Left cardiac atrium (tissue), 4 donors: ENCODE measurements at regions not wholly inside any gene's neighbourhood (a gene's known extent, or its start where the extent isn't known, plus 50 kb on each side); places are given as distances from the start of the nearest gene placed in this dataset.

Source experiments
- ATAC-seq, 2 donors: fragments of 200-7000 bp; cut with Tn5 transposase; one replicate each; pipeline ENCODE4 v1.9.1; 2020; ENCODE audit warnings: mild to moderate bottlenecking in 2 of 2, moderate library complexity in 2 of 2
- DNase-seq: peaks from one replicate; pipeline ENCODE4 v3.0.0-alpha.2; 2020
- intact Hi-C, 2 donors: fragments of 100-400 bp; cut with DNase I; formaldehyde crosslinking; loops; one replicate each; pipeline versions ENCODE4 v1.14.1 to v1.15.1; 2022 to 2023
- donor health status: DM: no; HTN: yes; CAD: no.
- donor health status: DM: no; HTN: yes; CAD: no; lungs with severe emphysema.
- donor health status: DM: yes; HTN: yes; CAD: no.
- donor health status: Dilated cardiomyopathy.

- intact Hi-C loops = no loop called here
- DNase-seq (no peak), ATAC-seq (no peak)
Observed at GRCh38 chr4:41442810-41443209, 95.1 kb upstream of the LIMCH1 start.

GRCh38 chr4:41443340-41444079 is 94.4 kb upstream of the LIMCH1 start:
- DNase-seq (no peak), ATAC-seq (no peak)
- intact Hi-C loops = no loop called here

GRCh38 chr4:41446391-41446790 is 91.6 kb upstream of the LIMCH1 start:
- ATAC-seq = no peak
- no peak for DNase-seq
- intact Hi-C loops = no loop called here

- DNase-seq = no peak
- no peak for ATAC-seq
- intact Hi-C loops = no loop called here
Observed at GRCh38 chr4:41446981-41447725, 90.8 kb upstream of the LIMCH1 start.

- ATAC-seq (peak; percentile 55 to 94), DNase-seq (peak; percentile 56)
- intact Hi-C loops = no loop called here
Observed at GRCh38 chr4:41448934-41449333, 89.0 kb upstream of the LIMCH1 start.

GRCh38 chr4:41451961-41452360 is 86.0 kb upstream of the LIMCH1 start:
- intact Hi-C loops = no loop called here
- no peak for ATAC-seq
- DNase-seq = no peak

GRCh38 chr4:41452484-41453225 is 85.3 kb upstream of the LIMCH1 start:
- no peak for DNase-seq
- ATAC-seq = no peak
- intact Hi-C loops = no loop called here

- intact Hi-C loops = no loop called here
- ATAC-seq (peak in 1 of 2 donors; percentile 80), DNase-seq (no peak)
Observed at GRCh38 chr4:41454423-41454822, 83.5 kb upstream of the LIMCH1 start.

GRCh38 chr4:41455206-41455605 is 82.8 kb upstream of the LIMCH1 start:
- intact Hi-C loops = no loop called here
- DNase-seq = no peak
- peak in 1 of 2 donors; percentile 50 for ATAC-seq

- intact Hi-C loops = no loop called here
- ATAC-seq (no peak), DNase-seq (no peak)
Observed at GRCh38 chr4:41456559-41457101, 81.3 kb upstream of the LIMCH1 start.

GRCh38 chr4:41458689-41459088 is 79.3 kb upstream of the LIMCH1 start:
- intact Hi-C loops = no loop called here
- DNase-seq = no peak
- ATAC-seq = no peak

- intact Hi-C loops = no loop called here
- DNase-seq (no peak), ATAC-seq (no peak)
Observed at GRCh38 chr4:41460641-41461040, 77.3 kb upstream of the LIMCH1 start.

GRCh38 chr4:41461780-41462307 is 76.1 kb upstream of the LIMCH1 start:
- intact Hi-C loops = no loop called here
- DNase-seq (no peak), ATAC-seq (no peak)

- no peak for DNase-seq
- no peak for ATAC-seq
- intact Hi-C loops = no loop called here
Observed at GRCh38 chr4:41465146-41465761, 72.7 kb upstream of the LIMCH1 start.

- ATAC-seq (no peak), DNase-seq (no peak)
- intact Hi-C loops = no loop called here
Observed at GRCh38 chr4:41466249-41466648, 71.7 kb upstream of the LIMCH1 start.

GRCh38 chr4:41468122-41468521 is 69.8 kb upstream of the LIMCH1 start:
- DNase-seq (no peak), ATAC-seq (no peak)
- intact Hi-C loops = no loop called here

- no peak for DNase-seq
- intact Hi-C loops = no loop called here
- ATAC-seq = no peak
Observed at GRCh38 chr4:41471126-41472071, 66.6 kb upstream of the LIMCH1 start.

- intact Hi-C loops = no loop called here
- DNase-seq (no peak), ATAC-seq (no peak)
Observed at GRCh38 chr4:41472081-41472480, 65.9 kb upstream of the LIMCH1 start.
